ENCODE measurements at regions not wholly inside any gene's neighbourhood (a gene's known extent, or its start where the extent isn't known, plus 50 kb on each side); places are given as distances from the start of the nearest gene placed in this dataset.

GRCh38 chr14:36394593-36394992, 74.2 kb upstream of the MBIP start:
- Histone ChIP-seq H3K4me1 (ENCODE audit: insufficient read depth, low read length) (no peaks in the 10 kb centered on the region), H3K27me3 (ENCODE audit: control insufficient read depth in 1 of 2, insufficient read depth in 2 of 2, low read length in 2 of 2) (no peaks in the 10 kb centered on the region), H3K9me3 (ENCODE audit: low read length) (no peaks in the 10 kb centered on the region), H3K79me2 (ENCODE audit: insufficient read depth, low read length) (no peaks in the 10 kb centered on the region), H3K4me2 (ENCODE audit: low read depth, low read length) (no peak overlapping the region), H2AFZ (ENCODE audit: low read length) (no peak overlapping the region), H3K36me3 (replicated peaks in 1 of 2; ENCODE audit: control insufficient read depth in 1 of 2, insufficient read depth in 2 of 2, low read length in 2 of 2) (no peaks in the 10 kb centered on the region), H3K27ac (ENCODE audit: extremely low read length, insufficient read depth, low read length) (no peak overlapping the region), H4K20me1 (ENCODE audit: insufficient read depth, low read length) (no peaks in the 10 kb centered on the region), H3K9ac (ENCODE audit: insufficient read depth, low read depth, low read length) (no peak overlapping the region), H3K4me3 (replicated peaks in 1 of 3; ENCODE audit: insufficient read depth in 1 of 3, low read depth in 2 of 3, low read length in 3 of 3) (no peak overlapping the region)
- in situ Hi-C loops (cut with HindIII; ENCODE audit: extremely low pct_ligation_motif_present, low pct_unique_long_range_greater_than_20kb) = no loop called here
- no peak for DNase-seq (ENCODE audit: low spot score)
- intact Hi-C loops (cut with micrococcal nuclease; ENCODE audit: unreplicated experiment) = no loop called here
- ATAC-seq = no peak
- no peak for FAIRE-seq
- POLR2A ChIA-PET = no interaction called here
- WGBS (ENCODE audit: low lambda C conversion rate) = 0% methylated on average over 1 of the region's 1 CpG
- TF ChIP-seq ZNF7 (CRISPR knock-in tag; IDR thresholded peaks at IDR 0.05) = no peak
- no peak for TF ChIP-seq ZUFSP (CRISPR knock-in tag; IDR thresholded peaks at IDR 0.05; ENCODE audit: borderline replicate concordance)
- TF ChIP-seq NFKBIZ (CRISPR knock-in tag; IDR thresholded peaks at IDR 0.05) = no peak
- TF ChIP-seq DBP (CRISPR knock-in tag; IDR thresholded peaks at IDR 0.05; ENCODE audit: not compliant biosample characterization) = no peak
- TF ChIP-seq MAFK (conservative IDR thresholded peaks at IDR 0.05 in 1 of 2, IDR thresholded peaks at IDR 0.05 in 1 of 2; ENCODE audit: low read length in 2 of 2) = peak; percentile 45 to 69; a peak in 3 of 4 replicates
- TF ChIP-seq MNT (IDR thresholded peaks at IDR 0.05) = no peak
- no peak for TF ChIP-seq U2AF2 (IDR thresholded peaks at IDR 0.05; ENCODE audit: low read depth, low read length)
- TF ChIP-seq MLLT10 (CRISPR knock-in tag; IDR thresholded peaks at IDR 0.05) = no peak
- TF ChIP-seq CAMTA2 (CRISPR knock-in tag; IDR thresholded peaks at IDR 0.05; ENCODE audit: borderline replicate concordance) = no peak
- CTCF ChIA-PET (ENCODE audit: low intra/inter-chr PET ratio, low total read pairs) = no interaction called here
- BruUV-seq (replicated peaks) = no TSS peak

Data from HepG2 (cell line).